ENCODE measurements at regions not wholly inside any gene's neighbourhood (a gene's known extent, or its start where the extent isn't known, plus 50 kb on each side); places are given as distances from the start of the nearest gene placed in this dataset.

- Histone ChIP-seq H3K56ac (ENCODE audit: insufficient read length, low read depth, low read length) (no peak overlapping the region), H3T11ph (ENCODE audit: low read length) (no peak overlapping the region), H3K4ac (ENCODE audit: low read depth, low read length) (no peak overlapping the region), H2BK15ac (ENCODE audit: low read depth, low read length) (no peak overlapping the region), H3K9ac (ENCODE audit: extremely low read depth, insufficient read length, low read length) (no peak overlapping the region), H3K4me2 (ENCODE audit: insufficient read depth, insufficient read length, low read length) (no peak overlapping the region), H2BK12ac (ENCODE audit: insufficient read length, low read depth, low read length) (no peak overlapping the region), H3K9me3 (ENCODE audit: control insufficient read depth, low read depth, low read length) (no peaks in the 10 kb centered on the region), H2BK5ac (ENCODE audit: insufficient read length, low read length) (no peak overlapping the region), H3K23ac (ENCODE audit: insufficient read length, low read depth, low read length) (no peak overlapping the region), H4K20me1 (ENCODE audit: control insufficient read depth, insufficient read depth, insufficient read length) (no peaks in the 10 kb centered on the region), H2AFZ (ENCODE audit: low read length) (no peak overlapping the region), H3K18ac (ENCODE audit: insufficient read length, low read depth, low read length) (no peak overlapping the region), H3K4me1 (ENCODE audit: insufficient read depth, low read length) (no peaks in the 10 kb centered on the region), H2BK20ac (ENCODE audit: low read depth, low read length, poor library complexity, severe bottlenecking) (no peak overlapping the region), H4K5ac (ENCODE audit: insufficient read length, low read depth, low read length) (no peak overlapping the region), H3K23me2 (ENCODE audit: insufficient read length, low read depth, low read length, poor library complexity, severe bottlenecking) (no peaks in the 10 kb centered on the region), H4K91ac (ENCODE audit: insufficient read length, low read depth, low read length) (no peak overlapping the region), H3K79me1 (ENCODE audit: insufficient read depth, low read depth, low read length, poor library complexity, severe bottlenecking) (no peaks in the 10 kb centered on the region), H2AK5ac (ENCODE audit: insufficient read length, low read length) (no peak overlapping the region), H3K27me3 (ENCODE audit: insufficient read depth, low read length) (no peaks in the 10 kb centered on the region), H3K14ac (ENCODE audit: insufficient read depth, low read length) (no peak overlapping the region), H2BK120ac (ENCODE audit: low read depth, low read length, poor library complexity, severe bottlenecking) (no peak overlapping the region), H4K8ac (replicated peaks; ENCODE audit: insufficient read length, low read depth, low read length) (no peak overlapping the region), H3K27ac (ENCODE audit: insufficient read length, low read depth, low read length) (no peak overlapping the region), H3K79me2 (ENCODE audit: insufficient read depth, low read length) (no peaks in the 10 kb centered on the region)
- no peak for TF ChIP-seq CTCF (conservative IDR thresholded peaks at IDR 0.05)
- no peak for DNase-seq
- Mint-ChIP-seq H3K9me3 (peaks cover 11 to 19% of the 10 kb centered on the region in 2 experiments), H3K4me3 (no peak overlapping the region), H3K36me3 (ENCODE audit: insufficient read depth in 1 of 3, low read depth in 3 of 3) (peaks cover 6 to 12% (median 9%) of the 10 kb centered on the region in 3 experiments; a peak in 6 of 7 replicates), H3K27me3 (ENCODE audit: low read depth) (no peaks in the 10 kb centered on the region), H3K27ac (no peak overlapping the region), H3K4me1 (peaks cover 14 to 33% of the 10 kb centered on the region in 2 experiments)
- no CpG with 5 or more reads among the region's 2 CpGs for WGBS (ENCODE audit: extremely low coverage, insufficient read length, low lambda C conversion rate)
Measured at GRCh38 chrX:73765776-73766430, 86.6 kb downstream of the XIST start.
